ENCODE measurements at regions not wholly inside any gene's neighbourhood (a gene's known extent, or its start where the extent isn't known, plus 50 kb on each side); places are given as distances from the start of the nearest gene placed in this dataset.

- no peaks in the 10 kb centered on the region for H4K20me1 ChIP-seq (replicated peaks; ENCODE audit: control insufficient read depth, extremely low read depth, insufficient read depth, low read length)
- no peaks in the 10 kb centered on the region for H3K9me3 ChIP-seq (replicated peaks; ENCODE audit: control insufficient read depth, insufficient read depth, low read length)
- no peak overlapping the region for H2AFZ ChIP-seq (ENCODE audit: low read depth, low read length)
- H3K27me3 ChIP-seq (ENCODE audit: control insufficient read depth in 2 of 2, insufficient read depth in 2 of 2, low read length in 2 of 2), result peaks cover 0 to 8% of the 10 kb centered on the region in 2 experiments
- TF ChIP-seq JUN (IDR thresholded peaks at IDR 0.05; ENCODE audit: borderline replicate concordance, insufficient read depth, insufficient read length, low read depth) (no peak), FOS (IDR thresholded peaks at IDR 0.05; ENCODE audit: borderline replicate concordance, insufficient read depth, low read length) (no peak), EZH2 (IDR thresholded peaks at IDR 0.05; ENCODE audit: borderline replicate concordance, low read depth, low read length, severe bottlenecking) (no peak), POLR2A (IDR thresholded peaks at IDR 0.05; ENCODE audit: low read depth, low read length) (no peak), GATA2 (IDR thresholded peaks at IDR 0.05; ENCODE audit: insufficient read depth, insufficient read length, low read depth, low read length) (no peak), POLR2AphosphoS5 (IDR thresholded peaks at IDR 0.05; ENCODE audit: insufficient read depth, low read depth, low read length) (no peak), MAX (IDR thresholded peaks at IDR 0.05; ENCODE audit: insufficient read depth, insufficient read length) (no peak), MYC (IDR thresholded peaks at IDR 0.05; ENCODE audit: low read depth, low read length) (no peak)
- TF ChIP-seq, protein P1, sequence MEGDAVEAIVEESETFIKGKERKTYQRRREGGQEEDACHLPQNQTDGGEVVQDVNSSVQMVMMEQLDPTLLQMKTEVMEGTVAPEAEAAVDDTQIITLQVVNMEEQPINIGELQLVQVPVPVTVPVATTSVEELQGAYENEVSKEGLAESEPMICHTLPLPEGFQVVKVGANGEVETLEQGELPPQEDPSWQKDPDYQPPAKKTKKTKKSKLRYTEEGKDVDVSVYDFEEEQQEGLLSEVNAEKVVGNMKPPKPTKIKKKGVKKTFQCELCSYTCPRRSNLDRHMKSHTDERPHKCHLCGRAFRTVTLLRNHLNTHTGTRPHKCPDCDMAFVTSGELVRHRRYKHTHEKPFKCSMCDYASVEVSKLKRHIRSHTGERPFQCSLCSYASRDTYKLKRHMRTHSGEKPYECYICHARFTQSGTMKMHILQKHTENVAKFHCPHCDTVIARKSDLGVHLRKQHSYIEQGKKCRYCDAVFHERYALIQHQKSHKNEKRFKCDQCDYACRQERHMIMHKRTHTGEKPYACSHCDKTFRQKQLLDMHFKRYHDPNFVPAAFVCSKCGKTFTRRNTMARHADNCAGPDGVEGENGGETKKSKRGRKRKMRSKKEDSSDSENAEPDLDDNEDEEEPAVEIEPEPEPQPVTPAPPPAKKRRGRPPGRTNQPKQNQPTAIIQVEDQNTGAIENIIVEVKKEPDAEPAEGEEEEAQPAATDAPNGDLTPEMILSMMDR (IDR thresholded peaks at IDR 0.05; ENCODE audit: extremely low read depth in 1 of 2, insufficient read depth in 1 of 2, low read depth in 1 of 2, low read length in 2 of 2), result no peak
- intact Hi-C loops (cut with micrococcal nuclease), result no loop called here
- ChIA-PET POLR2A (no interaction called here), CTCF (no interaction called here)
- H3K9ac ChIP-seq (replicated peaks; ENCODE audit: extremely low read depth, insufficient read depth, low read length), result no peak overlapping the region
- BruUV-seq (replicated peaks), result no TSS peak
- DNase-seq (ENCODE audit: low read depth, low spot score) (no peak), FAIRE-seq (no peak)
- no peaks in the 10 kb centered on the region for H3K36me3 ChIP-seq (ENCODE audit: control insufficient read depth in 2 of 2, extremely low read depth in 1 of 2, insufficient read depth in 2 of 2, low read length in 2 of 2)
- no peak overlapping the region for H3K27ac ChIP-seq (ENCODE audit: insufficient read depth, low read depth, low read length)
- H3K4me2 ChIP-seq (ENCODE audit: insufficient read depth, low read length), result no peak overlapping the region
- no peaks in the 10 kb centered on the region for H3K4me1 ChIP-seq (ENCODE audit: control insufficient read depth, extremely low read depth, insufficient read depth, low read length)
- dilution Hi-C loops (cut with MboI; ENCODE audit: extremely low pct_ligation_motif_present, low sequenced_read_pairs), result no loop called here
- H3K79me2 ChIP-seq (ENCODE audit: control insufficient read depth, insufficient read depth, low read length), result no peaks in the 10 kb centered on the region
- no peaks in the 10 kb centered on the region for H3K9me1 ChIP-seq (replicated peaks; ENCODE audit: control insufficient read depth, extremely low read depth, insufficient read depth, low read length)
- no peak overlapping the region for H3K4me3 ChIP-seq (replicated peaks in 1 of 3; ENCODE audit: insufficient read depth in 1 of 3, low read depth in 1 of 3, low read length in 3 of 3)
These were observed 187.5 kb upstream of the NFE2L3 start for GRCh38 chr7:25964483-25964991.
